ENCODE measurements at regions not wholly inside any gene's neighbourhood (a gene's known extent, or its start where the extent isn't known, plus 50 kb on each side); places are given as distances from the start of the nearest gene placed in this dataset.

DNA sequence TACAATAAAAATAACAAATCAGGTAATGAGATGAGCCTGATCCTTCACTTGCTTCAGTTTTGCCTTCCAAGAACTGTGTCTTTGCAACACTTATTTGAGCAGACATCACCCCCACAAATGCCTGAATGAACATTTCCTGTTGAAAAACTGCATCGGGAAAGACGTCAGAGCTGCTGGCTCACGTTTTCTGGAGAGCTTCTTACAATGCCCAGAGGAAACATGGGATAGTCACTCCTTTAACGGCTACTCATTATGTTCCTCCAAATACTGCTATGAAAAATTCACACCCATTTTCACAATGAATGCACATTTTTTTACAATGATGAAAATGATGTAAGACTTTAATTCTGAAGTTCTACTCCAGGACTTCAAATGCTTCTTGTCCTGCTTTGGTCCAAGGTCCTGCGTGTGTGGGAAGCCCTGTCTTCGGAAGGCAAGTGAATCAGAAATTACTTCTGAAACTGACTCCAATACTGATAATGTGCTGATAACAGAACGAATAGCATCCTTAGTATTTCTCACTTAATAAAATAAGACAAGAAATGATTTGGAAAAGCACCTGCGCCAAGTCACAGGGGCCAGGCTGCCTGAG is 238.0 kb downstream of the ANKRD60 start:
- ChIA-PET CTCF (no interaction called here), POLR2A (ENCODE audit: low non-redundant PET) (no interaction called here)
- Histone ChIP-seq H3K36me3 (ENCODE audit: insufficient read depth, low read length, poor library complexity, severe bottlenecking) (no peaks in the 10 kb centered on the region), H3K4me3 (ENCODE audit: low read depth, low read length, poor library complexity, severe bottlenecking) (no peak overlapping the region), H3K9me3 (ENCODE audit: low read depth, low read length, poor library complexity, severe bottlenecking) (no peaks in the 10 kb centered on the region), H3K4me1 (ENCODE audit: insufficient read depth, low read length, poor library complexity, severe bottlenecking) (no peaks in the 10 kb centered on the region), H3K27me3 (replicated peaks; ENCODE audit: insufficient read depth, low read depth, low read length, poor library complexity) (no peaks in the 10 kb centered on the region), H3K27ac (ENCODE audit: low read depth, low read length, poor library complexity, severe bottlenecking) (no peak overlapping the region)
- no peak for DNase-seq (ENCODE audit: low spot score)
- intact Hi-C loops (cut with micrococcal nuclease; ENCODE audit: unreplicated experiment) = no loop called here
- BruUV-seq (replicated peaks) = no TSS peak
- TF ChIP-seq, protein P1, sequence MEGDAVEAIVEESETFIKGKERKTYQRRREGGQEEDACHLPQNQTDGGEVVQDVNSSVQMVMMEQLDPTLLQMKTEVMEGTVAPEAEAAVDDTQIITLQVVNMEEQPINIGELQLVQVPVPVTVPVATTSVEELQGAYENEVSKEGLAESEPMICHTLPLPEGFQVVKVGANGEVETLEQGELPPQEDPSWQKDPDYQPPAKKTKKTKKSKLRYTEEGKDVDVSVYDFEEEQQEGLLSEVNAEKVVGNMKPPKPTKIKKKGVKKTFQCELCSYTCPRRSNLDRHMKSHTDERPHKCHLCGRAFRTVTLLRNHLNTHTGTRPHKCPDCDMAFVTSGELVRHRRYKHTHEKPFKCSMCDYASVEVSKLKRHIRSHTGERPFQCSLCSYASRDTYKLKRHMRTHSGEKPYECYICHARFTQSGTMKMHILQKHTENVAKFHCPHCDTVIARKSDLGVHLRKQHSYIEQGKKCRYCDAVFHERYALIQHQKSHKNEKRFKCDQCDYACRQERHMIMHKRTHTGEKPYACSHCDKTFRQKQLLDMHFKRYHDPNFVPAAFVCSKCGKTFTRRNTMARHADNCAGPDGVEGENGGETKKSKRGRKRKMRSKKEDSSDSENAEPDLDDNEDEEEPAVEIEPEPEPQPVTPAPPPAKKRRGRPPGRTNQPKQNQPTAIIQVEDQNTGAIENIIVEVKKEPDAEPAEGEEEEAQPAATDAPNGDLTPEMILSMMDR (conservative IDR thresholded peaks at IDR 0.05; ENCODE audit: low read depth, low read length) = no peak
- no peak for TF ChIP-seq EZH2 (IDR thresholded peaks at IDR 0.05; ENCODE audit: borderline replicate concordance, low read depth, low read length, poor library complexity, severe bottlenecking)

- intact Hi-C loops (cut with micrococcal nuclease; ENCODE audit: unreplicated experiment) = no loop called here
- Histone ChIP-seq H3K27ac (ENCODE audit: low read depth, low read length, poor library complexity, severe bottlenecking) (no peak overlapping the region), H3K36me3 (ENCODE audit: insufficient read depth, low read length, poor library complexity, severe bottlenecking) (no peaks in the 10 kb centered on the region), H3K4me1 (ENCODE audit: insufficient read depth, low read length, poor library complexity, severe bottlenecking) (no peaks in the 10 kb centered on the region), H3K9me3 (ENCODE audit: low read depth, low read length, poor library complexity, severe bottlenecking) (no peaks in the 10 kb centered on the region), H3K27me3 (replicated peaks; ENCODE audit: insufficient read depth, low read depth, low read length, poor library complexity) (no peaks in the 10 kb centered on the region), H3K4me3 (ENCODE audit: low read depth, low read length, poor library complexity, severe bottlenecking) (no peak overlapping the region)
- BruUV-seq (replicated peaks) = no TSS peak
- POLR2A ChIA-PET (ENCODE audit: low non-redundant PET) = no interaction called here
- TF ChIP-seq, protein P1 (conservative IDR thresholded peaks at IDR 0.05; ENCODE audit: low read depth, low read length) = no peak
- no peak for TF ChIP-seq EZH2 (IDR thresholded peaks at IDR 0.05; ENCODE audit: borderline replicate concordance, low read depth, low read length, poor library complexity, severe bottlenecking)
- no peak for DNase-seq (ENCODE audit: low spot score)
- CTCF ChIA-PET = no interaction called here
Observed at GRCh38 chr20:57988828-57989227, 239.6 kb downstream of the ANKRD60 start.

GRCh38 chr20:57988422-57988821 is 240.0 kb downstream of the ANKRD60 start:
- Histone ChIP-seq H3K27me3 (replicated peaks; ENCODE audit: insufficient read depth, low read depth, low read length, poor library complexity) (no peaks in the 10 kb centered on the region), H3K4me1 (ENCODE audit: insufficient read depth, low read length, poor library complexity, severe bottlenecking) (no peaks in the 10 kb centered on the region), H3K4me3 (ENCODE audit: low read depth, low read length, poor library complexity, severe bottlenecking) (no peak overlapping the region), H3K27ac (ENCODE audit: low read depth, low read length, poor library complexity, severe bottlenecking) (no peak overlapping the region), H3K9me3 (ENCODE audit: low read depth, low read length, poor library complexity, severe bottlenecking) (no peaks in the 10 kb centered on the region), H3K36me3 (ENCODE audit: insufficient read depth, low read length, poor library complexity, severe bottlenecking) (no peaks in the 10 kb centered on the region)
- no TSS peak for BruUV-seq (replicated peaks)
- CTCF ChIA-PET = no interaction called here
- DNase-seq (ENCODE audit: low spot score) = no peak
- TF ChIP-seq, protein P1 (conservative IDR thresholded peaks at IDR 0.05; ENCODE audit: low read depth, low read length) = no peak
- TF ChIP-seq EZH2 (IDR thresholded peaks at IDR 0.05; ENCODE audit: borderline replicate concordance, low read depth, low read length, poor library complexity, severe bottlenecking) = no peak
- intact Hi-C loops (cut with micrococcal nuclease; ENCODE audit: unreplicated experiment) = no loop called here
- POLR2A ChIA-PET (ENCODE audit: low non-redundant PET) = no interaction called here
